B cell (primary cell): ENCODE measurements at regions not wholly inside any gene's neighbourhood (a gene's known extent, or its start where the extent isn't known, plus 50 kb on each side); places are given as distances from the start of the nearest gene placed in this dataset.

ENCODE experiments used
- EZH2 ChIP-seq: IDR thresholded peaks from 2 replicates; pipeline ENCODE4 v1.6.1; 2012; ENCODE audit warnings: borderline replicate concordance, low read depth, mild to moderate bottlenecking, moderate library complexity, low read length; ENCODE audit not compliant: insufficient read depth, poor library complexity, severe bottlenecking
- TF ChIP-seq, protein P1 (sequence below): fragments of 200-600 bp; IDR thresholded peaks from one replicate; pipeline ENCODE4 v1.8.0; 2022; ENCODE audit warnings: antibody characterized with exemption, mild to moderate bottlenecking

DNA sequence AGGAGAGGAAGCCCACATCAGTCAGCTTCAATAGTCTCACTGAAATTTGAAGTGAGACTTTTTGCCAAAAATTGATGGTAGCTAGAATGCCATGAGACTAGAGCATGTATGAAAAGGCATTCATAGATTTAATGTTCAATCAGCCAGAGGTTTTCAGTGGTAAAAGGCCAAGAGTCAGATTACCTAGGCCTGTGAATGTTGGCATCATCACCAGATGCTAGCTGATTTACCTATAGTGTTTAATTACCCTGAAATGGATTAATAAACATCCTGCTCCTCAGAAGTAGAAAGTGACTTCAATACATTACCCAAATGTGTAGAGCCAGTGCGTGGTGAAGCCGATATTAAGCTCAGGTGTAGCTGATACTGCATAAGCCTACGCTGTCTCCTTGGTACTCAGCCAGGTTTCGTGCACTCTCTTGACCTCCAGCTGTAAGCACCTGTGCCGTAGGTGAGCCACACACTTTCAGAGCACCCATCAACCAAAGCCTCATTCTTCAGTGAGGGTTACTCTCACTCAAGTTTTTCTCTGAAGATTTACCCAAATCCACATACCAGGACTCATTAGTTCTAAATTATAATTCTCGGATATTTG lies 1140.3 kb upstream of the SLC10A2 start:
- TF ChIP-seq, protein P1, sequence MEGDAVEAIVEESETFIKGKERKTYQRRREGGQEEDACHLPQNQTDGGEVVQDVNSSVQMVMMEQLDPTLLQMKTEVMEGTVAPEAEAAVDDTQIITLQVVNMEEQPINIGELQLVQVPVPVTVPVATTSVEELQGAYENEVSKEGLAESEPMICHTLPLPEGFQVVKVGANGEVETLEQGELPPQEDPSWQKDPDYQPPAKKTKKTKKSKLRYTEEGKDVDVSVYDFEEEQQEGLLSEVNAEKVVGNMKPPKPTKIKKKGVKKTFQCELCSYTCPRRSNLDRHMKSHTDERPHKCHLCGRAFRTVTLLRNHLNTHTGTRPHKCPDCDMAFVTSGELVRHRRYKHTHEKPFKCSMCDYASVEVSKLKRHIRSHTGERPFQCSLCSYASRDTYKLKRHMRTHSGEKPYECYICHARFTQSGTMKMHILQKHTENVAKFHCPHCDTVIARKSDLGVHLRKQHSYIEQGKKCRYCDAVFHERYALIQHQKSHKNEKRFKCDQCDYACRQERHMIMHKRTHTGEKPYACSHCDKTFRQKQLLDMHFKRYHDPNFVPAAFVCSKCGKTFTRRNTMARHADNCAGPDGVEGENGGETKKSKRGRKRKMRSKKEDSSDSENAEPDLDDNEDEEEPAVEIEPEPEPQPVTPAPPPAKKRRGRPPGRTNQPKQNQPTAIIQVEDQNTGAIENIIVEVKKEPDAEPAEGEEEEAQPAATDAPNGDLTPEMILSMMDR: no peak
- TF ChIP-seq EZH2: no peak
